ENCODE measurements at regions not wholly inside any gene's neighbourhood (a gene's known extent, or its start where the extent isn't known, plus 50 kb on each side); places are given as distances from the start of the nearest gene placed in this dataset.

- no peak for TF ChIP-seq CTCF (IDR thresholded peaks at IDR 0.05)
- no peak for TF ChIP-seq POLR2A (IDR thresholded peaks at IDR 0.05)
Measured at GRCh38 chr15:38103564-38103963, 149.1 kb upstream of the SPRED1 start.

All from Peyer's patch (tissue), 4 donors.